GM12878 (cell line): ENCODE measurements at regions not wholly inside any gene's neighbourhood (a gene's known extent, or its start where the extent isn't known, plus 50 kb on each side); places are given as distances from the start of the nearest gene placed in this dataset.

Source experiments
- BCL11A ChIP-seq: IDR thresholded peaks from 2 replicates; pipeline ENCODE4 v1.6.1; 2011; ENCODE audit warnings: low read depth, low read length
- CHD1 ChIP-seq: IDR thresholded peaks from 2 replicates; pipeline ENCODE4 v1.6.1; 2012; ENCODE audit warnings: low read depth, low read length, improper control_type of control experiment
- CHD2 ChIP-seq: IDR thresholded peaks from 2 replicates; pipeline ENCODE4 v1.6.1; 2011; ENCODE audit warnings: low read depth, low read length, improper control_type of control experiment, borderline replicate concordance
- CTCF ChIP-seq, 3 experiments: IDR thresholded peaks in 2 of 3; conservative IDR thresholded peaks in 1 of 3; 2 replicates each; pipeline ENCODE4 v1.5.1; 2011; ENCODE audit warnings: low read depth in 3 of 3, low read length in 3 of 3, mild to moderate bottlenecking in 3 of 3, control low read depth in 2 of 3, moderate library complexity in 2 of 3, inconsistent platforms in 1 of 3, mixed read lengths in 1 of 3; ENCODE audit not compliant: control insufficient read depth in 2 of 3, insufficient read depth in 1 of 3; ENCODE audit errors: extremely low read depth in 1 of 3
- E2F4 ChIP-seq: IDR thresholded peaks from 2 replicates; pipeline ENCODE4 v1.6.1; 2012; ENCODE audit warnings: low read depth, low read length, improper control_type of control experiment
- GABPA ChIP-seq: IDR thresholded peaks from 2 replicates; pipeline ENCODE4 v1.6.1; 2014; ENCODE audit warnings: antibody characterized with exemption, low read depth, mild to moderate bottlenecking, inconsistent platforms
- MAX ChIP-seq: IDR thresholded peaks from 2 replicates; pipeline ENCODE4 v1.6.1; 2012; ENCODE audit warnings: low read depth, low read length, improper control_type of control experiment
- RAD51 ChIP-seq: fragments of 450-650 bp; IDR thresholded peaks from 2 replicates; pipeline ENCODE4 v1.6.1; 2016; ENCODE audit warnings: moderate library complexity, mild to moderate bottlenecking, inconsistent platforms
- REST ChIP-seq: IDR thresholded peaks from 2 replicates; pipeline ENCODE4 v1.6.1; 2012; ENCODE audit warnings: mild to moderate bottlenecking, low read depth, low read length
- SP1 ChIP-seq: IDR thresholded peaks from one replicate; pipeline ENCODE4 v1.6.1; 2011; ENCODE audit warnings: low read depth, low read length
- TF ChIP-seq, protein P1 (sequence below): IDR thresholded peaks from 2 replicates; pipeline ENCODE4 v1.6.1; 2011; ENCODE audit warnings: low read depth, mild to moderate bottlenecking, low read length, moderate library complexity, borderline replicate concordance; ENCODE audit errors: extremely low read depth

DNA sequence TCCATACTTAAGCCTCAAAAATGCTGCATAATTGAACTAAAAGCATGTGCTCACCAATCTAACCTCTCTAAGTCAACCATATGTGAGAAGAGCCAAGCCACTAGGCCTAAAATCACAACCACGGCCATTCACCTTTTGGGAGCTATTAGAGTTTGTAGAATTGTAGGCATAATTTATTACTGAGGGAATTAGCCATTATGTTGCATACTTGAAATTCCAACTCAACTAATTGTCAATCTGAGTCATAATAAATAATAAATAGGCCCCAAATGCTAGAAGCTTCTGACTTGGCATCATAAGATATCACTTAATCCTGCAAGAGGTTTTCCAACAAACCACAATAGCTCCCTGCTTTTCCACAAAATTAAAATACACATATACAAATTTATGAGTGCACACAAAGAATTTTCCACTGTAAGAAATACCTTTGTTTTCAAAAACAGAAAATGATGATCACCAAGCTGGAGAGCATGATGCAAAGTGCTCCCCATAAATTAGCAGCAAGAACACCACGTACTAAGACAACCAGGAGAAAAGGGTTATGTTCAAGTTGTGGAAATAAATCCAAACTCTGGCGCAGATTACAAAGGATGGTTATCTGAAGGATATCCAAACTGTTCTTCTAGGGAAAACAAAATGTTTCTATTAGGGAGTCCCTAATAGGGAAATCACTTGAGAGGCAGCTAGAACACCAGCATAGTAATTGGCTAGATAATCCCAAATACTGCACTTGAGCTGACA lies 250.0 kb upstream of the SLC30A5 start:
- TF ChIP-seq, protein P1, sequence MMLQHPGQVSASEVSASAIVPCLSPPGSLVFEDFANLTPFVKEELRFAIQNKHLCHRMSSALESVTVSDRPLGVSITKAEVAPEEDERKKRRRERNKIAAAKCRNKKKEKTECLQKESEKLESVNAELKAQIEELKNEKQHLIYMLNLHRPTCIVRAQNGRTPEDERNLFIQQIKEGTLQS, result no peak
- TF ChIP-seq CTCF (IDR thresholded peaks at IDR 0.05 in 2 of 3, conservative IDR thresholded peaks at IDR 0.05 in 1 of 3; ENCODE audit: control insufficient read depth in 2 of 3, extremely low read depth in 1 of 3, insufficient read depth in 1 of 3, low read depth in 3 of 3, low read length in 3 of 3), result no peak
- no peak for TF ChIP-seq RAD51
- no peak for TF ChIP-seq CHD2
- no peak for TF ChIP-seq E2F4
- no peak for TF ChIP-seq MAX
- no peak for TF ChIP-seq GABPA
- TF ChIP-seq REST, result no peak
- no peak for TF ChIP-seq SP1
- TF ChIP-seq BCL11A, result no peak
- TF ChIP-seq CHD1, result no peak
